CD4-positive, CD25-positive, alpha-beta regulatory T cell (primary cell): ENCODE measurements at regions not wholly inside any gene's neighbourhood (a gene's known extent, or its start where the extent isn't known, plus 50 kb on each side); places are given as distances from the start of the nearest gene placed in this dataset.

Experiments
- ATAC-seq, 2 donors: fragments of 150-1000 bp; cut with Tn5 transposase; one replicate each; pipeline ENCODE4 v1.10.0; 2021; ENCODE audit warnings: low read depth in 2 of 2, moderate number of reproducible peaks in 2 of 2, moderate library complexity in 1 of 2
- DNase-seq, 3 donors: peaks; one replicate each; pipeline versions ENCODE4 v3.0.0 to v3.0.0-alpha.2; 2012 to 2022; ENCODE audit warnings: mixed read lengths in 1 of 3
- H3K27ac ChIP-seq: one replicate; pipeline ENCODE4 v1.7.0; 2013; ENCODE audit warnings: mild to moderate bottlenecking, low read length; ENCODE audit not compliant: insufficient read depth, poor library complexity, severe bottlenecking
- H3K27me3 ChIP-seq: one replicate; pipeline ENCODE4 v1.7.0; 2013; ENCODE audit warnings: low read length; ENCODE audit not compliant: control insufficient read depth, insufficient read depth
- H3K36me3 ChIP-seq: one replicate; pipeline ENCODE4 v1.7.0; 2013; ENCODE audit warnings: mild to moderate bottlenecking, low read length, moderate library complexity; ENCODE audit not compliant: control insufficient read depth, insufficient read depth
- H3K4me1 ChIP-seq: 2 replicates; pipeline ENCODE4 v1.7.0; 2013; ENCODE audit warnings: mild to moderate bottlenecking, low read length; ENCODE audit not compliant: insufficient read depth, control insufficient read depth, poor library complexity, severe bottlenecking
- H3K4me3 ChIP-seq: one replicate; pipeline ENCODE4 v1.7.0; 2013; ENCODE audit warnings: low read depth, mild to moderate bottlenecking, low read length, moderate library complexity
- H3K9me3 ChIP-seq, 2 experiments: 1 replicate in 1 of 2; 2 replicates in 1 of 2; pipeline ENCODE4 v1.7.0; 2013; ENCODE audit warnings: low read length in 2 of 2, mild to moderate bottlenecking in 1 of 2, moderate library complexity in 1 of 2; ENCODE audit not compliant: control insufficient read depth in 2 of 2
- H3K27ac Mint-ChIP-seq, 3 donors: one replicate each; pipeline ENCODE4 v1.8.0; 2020 to 2022; ENCODE audit warnings: mild to moderate bottlenecking in 3 of 3, mixed read lengths in 3 of 3, moderate library complexity in 2 of 3
- H3K27me3 Mint-ChIP-seq: one replicate; pipeline ENCODE4 v1.8.0; 2022; ENCODE audit warnings: mild to moderate bottlenecking, mixed read lengths
- H3K36me3 Mint-ChIP-seq: one replicate; pipeline ENCODE4 v1.8.0; 2020; ENCODE audit warnings: mixed read lengths
- H3K4me1 Mint-ChIP-seq, 4 donors: one replicate each; pipeline ENCODE4 v1.8.0; 2020 to 2022; ENCODE audit warnings: mixed read lengths in 4 of 4, mild to moderate bottlenecking in 1 of 4
- H3K4me3 Mint-ChIP-seq, 4 donors: one replicate each; pipeline ENCODE4 v1.8.0; 2020 to 2022; ENCODE audit warnings: mild to moderate bottlenecking in 4 of 4, mixed read lengths in 4 of 4, moderate library complexity in 3 of 4
- H3K9me3 Mint-ChIP-seq, 7 donors: one replicate each; pipeline ENCODE4 v1.8.0; 2020 to 2022; ENCODE audit warnings: mixed read lengths in 7 of 7, mild to moderate bottlenecking in 3 of 7, moderate library complexity in 2 of 7

GRCh38 chr19:34852669-34853068, 74.0 kb upstream of the ZNF30 start:
- H3K27ac ChIP-seq, result no peak overlapping the region
- H3K9me3 ChIP-seq, result peaks cover 6 to 14% of the 10 kb centered on the region in 2 experiments
- H3K27me3 ChIP-seq, result no peaks in the 10 kb centered on the region
- DNase-seq, result no peak
- Mint-ChIP-seq H3K9me3 (peaks cover 0 to 15% (median 2%) of the 10 kb centered on the region in 7 donors), H3K27me3 (no peaks in the 10 kb centered on the region), H3K4me1 (peaks cover 33 to 68% (median 52%) of the 10 kb centered on the region in 4 donors), H3K36me3 (peaks cover 63% of the 10 kb centered on the region), H3K27ac (peak overlapping the region; percentile 55 to 80 (median 74)), H3K4me3 (peak overlapping the region in 2 of 4 donors; percentile 45 to 69)
- H3K4me3 ChIP-seq, result no peak overlapping the region
- H3K4me1 ChIP-seq, result peaks cover 23% of the 10 kb centered on the region
- no peak for ATAC-seq
- H3K36me3 ChIP-seq, result peaks cover 69% of the 10 kb centered on the region

GRCh38 chr19:34851277-34851804, 75.4 kb upstream of the ZNF30 start:
- ATAC-seq (no peak), DNase-seq (peak in 1 of 3 donors; percentile 14)
- Histone ChIP-seq H3K36me3 (peaks cover 57% of the 10 kb centered on the region), H3K27me3 (no peaks in the 10 kb centered on the region), H3K4me3 (no peak overlapping the region), H3K9me3 (peaks cover 0 to 7% of the 10 kb centered on the region in 2 experiments), H3K27ac (no peak overlapping the region), H3K4me1 (peaks cover 16% of the 10 kb centered on the region)
- Mint-ChIP-seq H3K27me3 (no peaks in the 10 kb centered on the region), H3K9me3 (peaks cover 0 to 8% (median 2%) of the 10 kb centered on the region in 7 donors), H3K4me3 (peak overlapping the region in 1 of 4 donors; percentile 17), H3K27ac (no peak overlapping the region), H3K4me1 (peaks cover 31 to 66% (median 52%) of the 10 kb centered on the region in 4 donors), H3K36me3 (peaks cover 62% of the 10 kb centered on the region)

- Histone ChIP-seq H3K4me3 (no peak overlapping the region), H3K9me3 (peaks cover 0 to 1% of the 10 kb centered on the region in 2 experiments), H3K27ac (no peak overlapping the region), H3K36me3 (peaks cover 30% of the 10 kb centered on the region), H3K27me3 (no peaks in the 10 kb centered on the region), H3K4me1 (peaks cover 9% of the 10 kb centered on the region)
- Mint-ChIP-seq H3K36me3 (peaks cover 36% of the 10 kb centered on the region), H3K4me1 (peaks cover 19 to 51% (median 40%) of the 10 kb centered on the region in 4 donors), H3K9me3 (peaks cover 0 to 5% (median 1%) of the 10 kb centered on the region in 7 donors), H3K27ac (no peak overlapping the region), H3K27me3 (no peaks in the 10 kb centered on the region), H3K4me3 (no peak overlapping the region)
- DNase-seq (no peak), ATAC-seq (no peak)
Measured at GRCh38 chr19:34847393-34847792, 74.4 kb upstream of the ZNF599 start.

- H3K4me3 ChIP-seq, result no peak overlapping the region
- Mint-ChIP-seq H3K4me1 (peaks cover 15 to 38% (median 32%) of the 10 kb centered on the region in 4 donors), H3K36me3 (peaks cover 22% of the 10 kb centered on the region), H3K9me3 (peaks cover 0 to 5% (median 1%) of the 10 kb centered on the region in 7 donors), H3K27ac (peak overlapping the region in 1 of 3 donors; percentile 42), H3K27me3 (no peaks in the 10 kb centered on the region), H3K4me3 (no peak overlapping the region)
- no peaks in the 10 kb centered on the region for H3K9me3 ChIP-seq
- no peak for DNase-seq
- ATAC-seq, result no peak
- H3K4me1 ChIP-seq, result no peaks in the 10 kb centered on the region
- H3K27ac ChIP-seq, result no peak overlapping the region
- H3K36me3 ChIP-seq, result peaks cover 11% of the 10 kb centered on the region
- no peaks in the 10 kb centered on the region for H3K27me3 ChIP-seq
Measured at GRCh38 chr19:34844277-34844676, 71.3 kb upstream of the ZNF599 start.

DNA sequence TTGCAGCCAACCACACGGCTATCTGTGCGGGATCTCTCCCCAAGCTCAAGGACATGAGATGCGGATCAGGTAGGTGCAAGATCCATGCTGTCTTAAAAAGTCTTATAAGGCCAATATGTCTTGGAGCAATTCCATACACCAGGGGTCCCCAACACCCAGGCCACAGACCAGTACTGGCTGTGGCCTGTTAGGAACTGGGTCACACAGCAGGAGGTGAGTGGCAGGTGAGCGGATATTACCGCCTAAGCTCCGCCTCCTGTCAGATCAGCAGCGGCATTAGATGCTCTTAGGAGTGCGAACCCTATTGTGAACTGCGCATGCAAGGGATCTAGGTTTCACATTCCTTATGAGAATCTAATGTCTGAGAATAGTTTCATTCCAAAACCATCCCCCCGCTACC, 68.8 kb upstream of the ZNF599 start:
- peak overlapping the region in 1 of 3 donors; percentile 70 for H3K27ac Mint-ChIP-seq

GRCh38 chr19:34838753-34839431, 65.9 kb upstream of the ZNF599 start:
- peak in 2 of 3 donors; percentile 28 to 29 for DNase-seq
- H3K36me3 ChIP-seq, result no peaks in the 10 kb centered on the region
- no peak overlapping the region for H3K27ac ChIP-seq
- Mint-ChIP-seq H3K9me3 (no peaks in the 10 kb centered on the region), H3K27ac (peak overlapping the region in 2 of 3 donors; percentile 2 to 71), H3K27me3 (no peaks in the 10 kb centered on the region), H3K36me3 (peaks cover 8% of the 10 kb centered on the region), H3K4me1 (peaks cover 4 to 30% (median 25%) of the 10 kb centered on the region in 4 donors), H3K4me3 (peak overlapping the region in 2 of 4 donors; percentile 55 to 83)
- peak in 1 of 2 donors; percentile 31 for ATAC-seq
- no peak overlapping the region for H3K4me3 ChIP-seq
- peaks cover 11% of the 10 kb centered on the region for H3K4me1 ChIP-seq
- no peaks in the 10 kb centered on the region for H3K9me3 ChIP-seq
- H3K27me3 ChIP-seq, result no peaks in the 10 kb centered on the region

More for the DNA sequence above, 68.8 kb upstream of the ZNF599 start:
- H3K4me1 Mint-ChIP-seq, result peaks cover 6 to 46% (median 34%) of the 10 kb centered on the region in 4 donors
- Histone ChIP-seq H3K27ac (no peak overlapping the region), H3K36me3 (no peaks in the 10 kb centered on the region), H3K4me3 (no peak overlapping the region), H3K4me1 (peaks cover 11% of the 10 kb centered on the region), H3K9me3 (no peaks in the 10 kb centered on the region), H3K27me3 (no peaks in the 10 kb centered on the region)
- H3K27me3 Mint-ChIP-seq, result no peaks in the 10 kb centered on the region
- no peak for DNase-seq
- peak overlapping the region in 1 of 4 donors; percentile 17 for H3K4me3 Mint-ChIP-seq
- H3K36me3 Mint-ChIP-seq, result peaks cover 11% of the 10 kb centered on the region
- ATAC-seq, result no peak
- H3K9me3 Mint-ChIP-seq, result peaks cover 0 to 2% (median 0%) of the 10 kb centered on the region in 7 donors

DNA sequence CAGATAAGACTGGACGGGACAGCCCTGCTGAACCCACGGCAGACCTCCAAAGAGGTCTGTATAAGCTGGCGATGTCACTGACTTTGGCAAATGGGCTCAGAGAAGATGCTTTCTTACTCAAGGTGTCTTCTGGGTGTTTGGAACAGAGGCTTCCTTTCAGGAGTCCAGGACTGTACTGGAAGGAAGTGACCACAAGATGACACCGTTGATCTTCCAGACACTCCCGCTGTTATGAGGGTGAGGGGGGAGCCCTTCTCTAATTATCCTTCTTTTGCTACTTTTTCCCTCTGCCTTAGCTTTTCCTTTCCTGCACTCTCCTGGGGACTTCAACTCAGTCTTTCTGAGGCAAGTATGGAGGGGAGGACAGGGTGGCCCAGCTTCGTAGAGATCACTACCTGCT, 65.2 kb upstream of the ZNF599 start:
- Histone ChIP-seq H3K4me1 (peaks cover 11% of the 10 kb centered on the region), H3K27me3 (no peaks in the 10 kb centered on the region), H3K4me3 (no peak overlapping the region), H3K9me3 (no peaks in the 10 kb centered on the region), H3K27ac (no peak overlapping the region), H3K36me3 (no peaks in the 10 kb centered on the region)
- no peaks in the 10 kb centered on the region for H3K27me3 Mint-ChIP-seq
- H3K4me3 Mint-ChIP-seq, result peak overlapping the region in 1 of 4 donors; percentile 83
- no peaks in the 10 kb centered on the region for H3K9me3 Mint-ChIP-seq
- no peak for DNase-seq
- peaks cover 4 to 27% (median 22%) of the 10 kb centered on the region in 4 donors for H3K4me1 Mint-ChIP-seq
- ATAC-seq, result peak in 1 of 2 donors; percentile 44
- peak overlapping the region in 2 of 3 donors; percentile 2 to 71 for H3K27ac Mint-ChIP-seq
- H3K36me3 Mint-ChIP-seq, result peaks cover 9% of the 10 kb centered on the region
